ENCODE measurements at regions not wholly inside any gene's neighbourhood (a gene's known extent, or its start where the extent isn't known, plus 50 kb on each side); places are given as distances from the start of the nearest gene placed in this dataset.

- no peak for DNase-seq
Observed at GRCh38 chr13:79684371-79684770, 203.4 kb downstream of the NDFIP2 start.

GRCh38 chr13:79682164-79682563, 201.2 kb downstream of the NDFIP2 start:
- DNase-seq = no peak

- DNase-seq = no peak
Observed at GRCh38 chr13:79681069-79681468, 200.1 kb downstream of the NDFIP2 start.

- no peak for DNase-seq
Observed at GRCh38 chr13:79680485-79680884, 199.5 kb downstream of the NDFIP2 start.

- peak; percentile 46 for DNase-seq
Observed at GRCh38 chr13:79679334-79679733, 198.4 kb downstream of the NDFIP2 start.

GRCh38 chr13:79678100-79678499, 197.1 kb downstream of the NDFIP2 start:
- DNase-seq = no peak

- DNase-seq = no peak
Observed at GRCh38 chr13:79675931-79676660, 195.1 kb downstream of the NDFIP2 start.

- DNase-seq = no peak
Observed at GRCh38 chr13:79674765-79675515, 194.0 kb downstream of the NDFIP2 start.

GRCh38 chr13:79673993-79674377, 193.0 kb downstream of the NDFIP2 start:
- no peak for DNase-seq

GRCh38 chr13:79673310-79673992, 192.5 kb downstream of the NDFIP2 start:
- DNase-seq = no peak

GRCh38 chr13:79671420-79671819, 190.5 kb downstream of the NDFIP2 start:
- DNase-seq = no peak

- DNase-seq = no peak
Observed at GRCh38 chr13:79668201-79668752, 187.3 kb downstream of the NDFIP2 start.

- no peak for DNase-seq
Observed at GRCh38 chr13:79667771-79668170, 186.8 kb downstream of the NDFIP2 start.

GRCh38 chr13:79663977-79664636, 183.2 kb downstream of the NDFIP2 start:
- DNase-seq = no peak

- DNase-seq = no peak
Observed at GRCh38 chr13:79663435-79663834, 182.5 kb downstream of the NDFIP2 start.

GRCh38 chr13:79662882-79663281, 181.9 kb downstream of the NDFIP2 start:
- no peak for DNase-seq

- no peak for DNase-seq
Observed at GRCh38 chr13:79660361-79660760, 179.4 kb downstream of the NDFIP2 start.

GRCh38 chr13:79659121-79659521, 178.2 kb downstream of the NDFIP2 start:
- no peak for DNase-seq

GRCh38 chr13:79658333-79658975, 177.5 kb downstream of the NDFIP2 start:
- DNase-seq = no peak

GRCh38 chr13:79655509-79655908, 174.6 kb downstream of the NDFIP2 start:
- DNase-seq = no peak

- no peak for DNase-seq
Observed at GRCh38 chr13:79654520-79654919, 173.6 kb downstream of the NDFIP2 start.

- DNase-seq = no peak
Observed at GRCh38 chr13:79650688-79651087, 169.7 kb downstream of the NDFIP2 start.

Measured in midbrain (tissue), 1 donor.